Ammon's horn (tissue), 1 donor: ENCODE measurements at regions not wholly inside any gene's neighbourhood (a gene's known extent, or its start where the extent isn't known, plus 50 kb on each side); places are given as distances from the start of the nearest gene placed in this dataset.

ENCODE experiments used
- DNase-seq: peaks from one replicate; pipeline ENCODE4 v3.0.0-alpha.2; 2016; ENCODE audit warnings: low spot score

GRCh38 chr7:46725136-46725535, 804.1 kb upstream of the IGFBP3 start:
- no peak for DNase-seq

DNA sequence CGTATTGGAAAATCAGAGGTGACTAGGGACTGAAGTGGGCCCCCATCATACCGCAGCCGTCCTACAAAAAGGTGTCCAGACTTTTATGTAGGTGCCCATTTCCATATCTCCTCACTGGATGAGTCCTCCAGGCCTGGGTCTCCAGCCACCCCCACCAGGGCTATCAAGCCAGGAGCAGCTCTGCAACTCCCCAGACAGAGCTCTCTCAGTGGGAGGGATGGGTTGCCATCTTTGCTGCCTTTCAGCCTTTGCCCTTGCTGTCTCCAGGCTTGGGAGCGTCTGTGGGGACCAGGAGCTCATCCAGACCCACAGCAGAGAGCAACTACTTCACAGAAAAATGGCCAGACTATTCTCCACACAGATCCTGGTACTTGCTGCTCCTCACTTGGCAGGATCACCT, 802.7 kb upstream of the IGFBP3 start:
- DNase-seq = no peak

- no peak for DNase-seq
Measured at GRCh38 chr7:46723003-46723402, 801.9 kb upstream of the IGFBP3 start.

DNA sequence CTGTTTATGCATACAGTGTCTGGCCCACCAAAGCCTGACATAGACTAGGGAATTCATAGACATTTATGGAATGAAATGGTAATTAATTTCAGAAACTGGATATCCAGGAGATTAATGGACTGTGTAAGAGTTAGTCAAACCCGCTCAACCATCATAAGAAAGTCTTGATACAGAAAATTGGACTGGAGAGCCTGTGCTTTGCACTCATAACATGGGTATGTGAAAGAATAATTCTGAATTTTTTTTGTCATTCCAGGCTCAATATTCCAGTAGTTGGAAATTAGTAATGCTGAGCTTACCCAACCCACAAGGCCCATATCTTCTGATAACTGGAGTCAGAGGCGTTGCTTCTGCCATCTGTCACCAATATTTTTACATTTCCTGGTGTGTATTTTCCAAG, 799.7 kb upstream of the IGFBP3 start:
- DNase-seq = no peak

DNA sequence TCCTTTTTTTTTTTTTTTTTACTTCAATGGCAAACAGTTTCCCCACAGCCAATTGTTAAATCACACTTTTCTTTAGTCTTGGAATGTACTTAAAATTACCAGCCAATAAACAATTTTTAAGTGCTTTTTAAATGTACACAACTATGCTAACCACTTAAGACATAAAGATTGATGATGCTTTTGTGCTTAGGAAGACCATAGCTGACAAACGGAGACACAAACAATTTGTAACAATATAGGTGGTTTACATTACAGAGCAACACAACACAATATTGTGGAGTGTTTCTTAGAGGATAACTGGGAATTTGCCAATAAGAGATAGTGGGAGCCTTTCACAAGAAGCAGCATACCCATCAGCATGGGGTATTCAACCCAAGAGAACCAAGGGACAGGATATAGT, 798.5 kb upstream of the IGFBP3 start:
- no peak for DNase-seq

DNA sequence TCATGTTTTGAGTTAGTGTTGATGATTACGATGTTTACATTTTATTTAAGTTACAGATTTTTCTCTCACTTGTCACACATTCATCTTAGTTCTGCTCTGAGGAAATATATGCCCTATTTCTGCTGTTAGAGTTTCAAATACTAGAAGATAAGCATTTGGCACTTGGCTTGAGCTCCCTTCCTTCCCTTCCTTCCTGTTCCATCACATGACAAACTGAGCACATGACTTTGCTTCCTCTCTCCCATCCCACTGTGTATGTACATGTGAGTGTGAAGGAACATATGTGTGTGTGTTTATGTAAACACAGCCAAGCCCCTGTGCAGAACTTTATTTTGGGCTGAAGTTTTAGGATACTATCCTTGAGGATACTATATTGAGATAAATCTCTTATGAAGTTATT, 795.9 kb upstream of the IGFBP3 start:
- DNase-seq = no peak

DNA sequence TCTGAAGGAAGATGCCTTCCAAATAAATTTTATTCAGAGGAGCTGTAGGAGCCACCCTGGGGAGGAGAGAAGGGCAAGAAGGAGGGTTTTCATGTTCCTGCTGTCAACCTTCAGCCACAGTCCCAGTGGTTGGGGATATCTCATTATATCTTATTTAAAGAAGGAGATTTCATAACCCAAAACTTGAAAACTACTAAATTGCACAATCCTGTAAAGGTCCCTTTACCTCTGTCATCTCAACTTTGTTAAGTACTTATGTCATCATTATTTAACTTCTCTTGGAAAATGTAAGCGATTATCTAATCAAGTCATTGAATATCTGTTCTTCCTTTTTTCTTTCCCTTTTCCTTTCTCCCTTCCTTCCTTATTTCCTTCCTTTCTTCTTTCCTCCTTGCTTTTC, 794.5 kb upstream of the IGFBP3 start:
- no peak for DNase-seq

DNA sequence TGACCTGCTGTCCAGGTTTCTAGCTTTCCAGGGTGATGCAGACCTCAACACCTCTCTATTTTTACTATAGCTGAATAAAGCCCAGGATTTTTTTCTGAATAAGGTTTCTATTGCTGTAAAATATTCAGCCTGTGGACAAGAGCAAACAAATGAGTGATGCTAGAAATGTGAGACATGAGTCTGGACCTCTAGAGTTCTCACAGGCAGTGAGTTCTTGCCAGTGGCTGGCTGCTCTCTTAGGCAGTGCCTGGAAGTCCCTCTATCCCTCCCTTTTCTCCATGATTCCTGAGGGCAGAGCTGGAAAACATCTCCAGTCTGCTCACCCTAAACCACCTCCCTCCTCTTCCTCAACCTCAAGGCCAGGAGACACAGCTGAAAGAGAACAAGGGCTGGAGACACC, 793.8 kb upstream of the IGFBP3 start:
- DNase-seq = no peak

DNA sequence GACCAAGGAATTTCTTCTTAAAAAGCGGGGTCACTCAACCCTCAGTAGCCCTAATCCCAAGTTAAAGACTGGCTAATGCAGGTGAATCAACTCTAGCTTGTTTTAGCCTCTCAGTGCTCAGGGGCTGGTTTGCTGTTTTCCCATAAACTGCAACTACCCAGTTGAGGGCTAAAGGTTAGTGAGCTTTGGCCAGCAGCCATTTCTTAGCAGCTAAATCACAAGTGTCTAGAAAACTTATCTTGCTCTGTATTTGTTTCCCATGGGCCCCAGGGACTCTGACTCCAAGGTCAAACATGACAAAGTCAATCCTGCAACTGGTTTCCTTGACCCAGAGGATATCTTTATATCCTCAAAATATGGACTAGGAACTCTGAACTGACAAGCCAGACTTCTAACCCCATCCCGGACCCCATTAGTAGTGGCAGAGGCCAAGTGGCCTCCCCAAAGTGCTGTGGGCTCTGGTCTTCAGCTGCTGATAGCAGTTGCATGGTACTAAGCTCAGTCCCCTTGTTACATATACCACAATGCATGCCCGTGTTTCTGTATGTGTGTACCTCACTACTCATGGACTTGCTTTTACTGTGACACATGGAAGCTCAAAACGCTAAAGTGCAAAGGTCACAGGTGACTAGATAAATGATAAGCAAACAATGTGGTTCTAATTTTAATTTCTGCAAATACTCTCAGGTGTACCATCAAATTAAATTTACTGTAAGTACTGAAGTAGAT, 793.0 kb upstream of the IGFBP3 start:
- DNase-seq = no peak

DNA sequence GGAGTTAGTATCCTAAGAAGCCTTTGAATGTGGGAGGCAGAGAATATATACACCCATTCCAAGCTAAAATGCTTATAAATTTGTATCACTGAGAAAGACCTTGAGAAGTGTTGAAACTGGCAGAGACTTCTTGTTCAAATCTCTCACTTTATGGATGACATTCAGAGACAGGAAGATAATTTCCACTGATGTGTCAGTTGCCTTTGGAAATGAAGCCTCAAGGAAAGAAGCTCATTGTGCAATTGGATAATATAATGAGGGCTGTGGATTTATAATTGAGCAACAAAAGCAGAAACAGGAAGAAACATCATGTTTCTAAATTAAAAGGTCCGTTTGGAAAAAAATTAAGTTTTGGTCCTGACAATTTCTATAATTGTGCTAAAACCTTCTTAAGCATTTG, 789.9 kb upstream of the IGFBP3 start:
- DNase-seq = no peak

- no peak for DNase-seq
Measured at GRCh38 chr7:46707973-46708372, 786.9 kb upstream of the IGFBP3 start.

DNA sequence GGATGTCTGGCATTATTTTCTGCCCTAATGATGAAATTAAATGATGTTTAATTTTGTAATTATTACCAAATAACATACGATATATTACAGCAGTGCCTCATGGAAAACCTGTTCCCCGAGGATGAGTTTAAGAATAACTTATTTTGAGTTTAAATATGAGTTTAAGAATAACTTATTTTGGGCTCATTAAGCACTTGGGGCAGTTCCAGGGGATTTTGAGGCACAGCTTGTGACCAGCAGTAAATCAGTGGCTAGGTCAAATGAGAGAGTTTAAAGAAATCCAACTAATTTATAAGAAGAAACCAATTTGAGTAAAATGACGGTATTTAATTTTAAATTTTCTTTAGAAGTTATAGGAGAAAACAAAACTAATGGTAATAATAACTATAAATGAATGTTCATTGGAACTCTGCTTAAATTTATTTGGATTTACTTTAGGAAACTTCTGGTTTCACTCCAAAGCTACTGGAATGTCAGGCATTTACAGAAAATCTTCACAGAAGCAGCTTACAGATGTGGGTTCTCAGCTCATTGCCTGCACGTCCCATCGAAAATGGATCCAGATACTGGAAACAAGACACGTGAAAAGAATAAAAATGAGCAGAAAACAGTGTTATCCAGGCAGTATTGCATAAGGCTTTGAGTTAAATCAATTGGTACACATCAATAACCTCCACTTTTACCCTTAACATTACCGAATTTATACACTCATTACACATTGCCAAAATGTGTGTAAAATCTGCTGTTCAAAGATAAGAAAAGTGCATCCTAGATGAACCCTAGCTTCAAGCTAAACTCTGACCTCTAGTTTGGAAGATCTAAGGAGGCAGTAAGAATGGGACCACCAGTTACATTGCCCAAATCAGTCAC, 784.5 kb upstream of the IGFBP3 start:
- DNase-seq = no peak

DNA sequence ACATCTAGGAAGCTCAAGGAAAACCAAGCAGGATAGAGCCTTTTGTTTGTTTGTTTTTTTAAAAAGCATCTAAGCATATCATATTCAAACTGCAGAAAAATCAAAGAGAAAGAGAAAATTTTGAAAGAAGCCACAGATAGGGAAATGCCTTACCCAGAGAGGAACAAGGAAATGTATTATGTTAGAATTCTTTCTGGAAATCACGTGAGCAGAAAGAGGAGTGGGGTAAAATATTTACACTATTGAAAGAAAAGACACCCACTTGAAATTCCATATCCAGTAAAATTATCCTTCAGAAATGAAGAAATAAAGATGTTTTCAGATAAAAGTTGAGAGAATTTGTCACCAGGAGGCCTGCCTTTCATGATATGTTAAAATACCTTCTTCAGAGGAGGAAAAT, 775.7 kb upstream of the IGFBP3 start:
- DNase-seq = no peak

- no peak for DNase-seq
Measured at GRCh38 chr7:46695051-46695708, 774.1 kb upstream of the IGFBP3 start.

DNA sequence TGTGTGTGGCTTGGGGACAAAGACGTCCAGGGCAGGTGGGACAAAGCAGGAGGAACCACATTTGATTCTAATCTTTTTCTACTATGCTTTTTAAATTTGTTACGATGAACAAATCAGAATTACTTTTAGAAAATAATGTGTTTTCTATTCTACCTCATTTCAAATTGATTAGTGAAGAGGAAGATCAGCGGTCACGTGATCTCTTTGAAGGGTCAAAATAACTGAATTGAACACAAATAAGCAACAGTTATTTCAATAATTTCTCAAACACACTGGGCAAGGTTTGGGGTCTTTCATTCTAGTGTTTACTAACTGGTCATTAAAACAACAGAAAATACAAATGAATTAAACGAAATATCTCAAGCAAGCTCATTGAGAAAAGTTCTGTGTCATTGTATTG, 773.0 kb upstream of the IGFBP3 start:
- no peak for DNase-seq

- DNase-seq = no peak
Measured at GRCh38 chr7:46687203-46687602, 766.1 kb upstream of the IGFBP3 start.

- no peak for DNase-seq
Measured at GRCh38 chr7:46685051-46685450, 764.0 kb upstream of the IGFBP3 start.

- DNase-seq = no peak
Measured at GRCh38 chr7:46682836-46683624, 762.0 kb upstream of the IGFBP3 start.

DNA sequence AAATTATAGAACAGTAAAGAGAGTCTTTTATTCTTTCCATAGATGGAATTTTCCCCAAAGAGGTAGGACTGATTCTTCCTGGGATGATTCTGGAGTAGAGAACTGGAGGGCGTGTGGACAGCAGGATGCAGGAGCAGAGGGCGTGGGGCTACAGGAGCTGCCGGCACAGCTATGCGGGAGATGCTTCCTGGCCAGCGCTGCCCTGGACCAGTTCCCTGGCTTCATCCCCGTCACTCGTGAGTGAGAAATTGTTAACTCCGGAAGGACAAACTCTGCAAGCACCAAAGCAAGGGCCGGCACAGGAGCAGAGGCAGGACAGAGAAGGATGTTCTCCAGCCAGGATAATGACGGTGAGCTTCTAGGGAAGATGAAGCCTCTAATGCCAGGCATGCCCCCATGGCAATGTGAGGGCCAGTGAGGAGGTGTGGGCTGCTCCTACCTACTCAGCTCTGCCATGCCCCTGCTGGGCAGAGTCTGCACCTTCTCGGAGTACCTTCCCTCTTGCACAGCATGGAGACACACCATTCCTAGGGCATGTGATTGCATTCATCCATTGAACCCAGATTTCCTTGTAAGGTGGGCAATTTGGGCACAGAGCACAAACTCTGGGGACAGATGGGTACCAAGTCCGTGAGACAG, 760.9 kb upstream of the IGFBP3 start:
- no peak for DNase-seq

DNA sequence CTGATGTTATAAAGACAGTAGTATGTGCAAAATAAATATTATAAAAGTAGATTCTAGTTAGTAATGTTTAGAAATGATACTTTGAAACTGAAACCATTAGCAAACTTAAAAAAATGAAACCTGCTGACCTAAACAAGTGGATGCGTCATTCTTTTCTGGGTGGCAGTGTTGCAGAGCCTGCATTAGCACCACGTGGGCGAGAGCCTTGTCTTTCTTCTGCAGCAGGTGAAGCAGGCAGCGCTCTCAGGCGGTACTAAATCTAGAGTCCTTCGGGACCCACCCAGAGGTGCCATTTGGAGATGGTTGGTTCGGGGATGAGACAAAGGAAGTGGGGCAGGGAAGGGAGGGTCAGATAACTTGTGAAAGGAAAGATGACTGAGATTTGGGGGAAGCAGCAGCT, 759.1 kb upstream of the IGFBP3 start:
- no peak for DNase-seq

DNA sequence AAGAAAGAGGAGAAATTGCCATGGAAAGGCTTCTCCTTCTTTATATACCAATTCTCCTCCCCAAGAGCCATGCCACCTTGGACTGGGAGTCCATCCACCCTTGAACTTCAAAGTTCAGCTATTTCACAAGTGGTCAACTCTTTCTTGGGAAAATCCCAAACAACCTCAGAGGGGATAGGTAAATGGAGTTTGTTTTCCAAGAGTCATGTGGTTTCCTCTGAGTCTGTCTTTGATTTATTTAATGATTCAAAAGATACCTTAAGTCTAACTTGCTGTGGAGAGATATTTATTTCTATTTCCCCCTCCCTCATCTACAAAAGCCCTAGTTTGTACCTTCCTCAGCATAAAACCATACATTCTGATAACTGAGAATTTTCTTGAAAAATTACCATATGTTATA, 758.6 kb upstream of the IGFBP3 start:
- DNase-seq = no peak

- DNase-seq = no peak
Measured at GRCh38 chr7:46678421-46678820, 757.3 kb upstream of the IGFBP3 start.
